Right atrium auricular region (tissue), 2 donors: ENCODE measurements at regions not wholly inside any gene's neighbourhood (a gene's known extent, or its start where the extent isn't known, plus 50 kb on each side); places are given as distances from the start of the nearest gene placed in this dataset.

Experiments
- DNase-seq: peaks from one replicate; pipeline ENCODE4 v3.0.0-alpha.2; 2019; ENCODE audit warnings: low spot score
- H3K27ac ChIP-seq, 2 donors: fragments of 200-600 bp; sonication (generic); 1 replicate in 1 of 2; 2 replicates in 1 of 2; pipeline ENCODE4 v1.5.1; 2016 to 2019
- H3K27me3 ChIP-seq, 2 donors: fragments of 200-600 bp; sonication (generic); one replicate each; pipeline versions ENCODE4 v1.5.1 to v1.6.0; 2017 to 2019
- H3K36me3 ChIP-seq: fragments of 200-600 bp; sonication (generic); one replicate; pipeline ENCODE4 v1.5.1; 2016
- H3K4me1 ChIP-seq, 2 donors: fragments of 200-600 bp; sonication (generic); one replicate each; pipeline versions ENCODE4 v1.5.1 to v1.6.0; 2017 to 2019
- H3K4me3 ChIP-seq, 2 donors: fragments of 200-600 bp; sonication (generic); 1 replicate in 1 of 2; 2 replicates in 1 of 2; pipeline ENCODE4 v1.5.1; 2017 to 2019; ENCODE audit warnings: mild to moderate bottlenecking in 1 of 2, moderate library complexity in 1 of 2
- H3K9me3 ChIP-seq, 2 donors: fragments of 200-600 bp; sonication (generic); one replicate each; pipeline ENCODE4 v1.5.1; 2019
- TF ChIP-seq, protein P1 (sequence below), 2 donors: fragments of 200-600 bp; sonication (generic); IDR thresholded peaks; one replicate each; pipeline ENCODE4 v1.5.1; 2019; ENCODE audit warnings: antibody characterized with exemption in 2 of 2

GRCh38 chr7:54159088-54159487 is 383.1 kb upstream of the VSTM2A start:
- H3K27ac ChIP-seq, result no peak overlapping the region
- TF ChIP-seq, protein P1, sequence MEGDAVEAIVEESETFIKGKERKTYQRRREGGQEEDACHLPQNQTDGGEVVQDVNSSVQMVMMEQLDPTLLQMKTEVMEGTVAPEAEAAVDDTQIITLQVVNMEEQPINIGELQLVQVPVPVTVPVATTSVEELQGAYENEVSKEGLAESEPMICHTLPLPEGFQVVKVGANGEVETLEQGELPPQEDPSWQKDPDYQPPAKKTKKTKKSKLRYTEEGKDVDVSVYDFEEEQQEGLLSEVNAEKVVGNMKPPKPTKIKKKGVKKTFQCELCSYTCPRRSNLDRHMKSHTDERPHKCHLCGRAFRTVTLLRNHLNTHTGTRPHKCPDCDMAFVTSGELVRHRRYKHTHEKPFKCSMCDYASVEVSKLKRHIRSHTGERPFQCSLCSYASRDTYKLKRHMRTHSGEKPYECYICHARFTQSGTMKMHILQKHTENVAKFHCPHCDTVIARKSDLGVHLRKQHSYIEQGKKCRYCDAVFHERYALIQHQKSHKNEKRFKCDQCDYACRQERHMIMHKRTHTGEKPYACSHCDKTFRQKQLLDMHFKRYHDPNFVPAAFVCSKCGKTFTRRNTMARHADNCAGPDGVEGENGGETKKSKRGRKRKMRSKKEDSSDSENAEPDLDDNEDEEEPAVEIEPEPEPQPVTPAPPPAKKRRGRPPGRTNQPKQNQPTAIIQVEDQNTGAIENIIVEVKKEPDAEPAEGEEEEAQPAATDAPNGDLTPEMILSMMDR (IDR thresholded peaks at IDR 0.05), result no peak

DNA sequence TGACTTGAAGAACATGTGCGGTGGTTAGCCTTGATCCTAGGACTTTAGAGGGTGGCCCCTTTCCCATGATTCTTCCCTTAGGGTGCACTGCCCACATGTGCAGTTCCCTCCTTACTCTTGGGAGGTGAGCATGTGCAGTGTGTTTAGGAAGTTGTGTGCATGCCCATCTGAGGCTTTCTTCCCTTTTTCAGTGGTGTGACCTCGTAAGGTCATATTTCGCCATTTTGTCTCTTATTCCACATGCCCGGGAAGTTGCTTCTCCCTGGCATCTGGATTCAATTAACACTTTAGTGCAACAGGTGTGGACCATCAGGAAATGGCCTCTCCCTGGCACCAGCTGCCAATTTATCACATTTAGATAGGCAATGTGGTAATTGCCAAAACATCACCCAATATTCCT is 380.6 kb upstream of the VSTM2A start:
- Histone ChIP-seq H3K4me3 (no peak overlapping the region), H3K4me1 (no peaks in the 10 kb centered on the region), H3K36me3 (no peaks in the 10 kb centered on the region), H3K9me3 (no peaks in the 10 kb centered on the region), H3K27me3 (no peaks in the 10 kb centered on the region), H3K27ac (no peak overlapping the region)
- TF ChIP-seq, protein P1 (IDR thresholded peaks at IDR 0.05), result no peak
- DNase-seq, result no peak

More at GRCh38 chr7:54159088-54159487, 383.1 kb upstream of the VSTM2A start:
- no peaks in the 10 kb centered on the region for H3K36me3 ChIP-seq
- H3K4me1 ChIP-seq, result no peaks in the 10 kb centered on the region
- no peaks in the 10 kb centered on the region for H3K27me3 ChIP-seq
- no peaks in the 10 kb centered on the region for H3K9me3 ChIP-seq
- no peak overlapping the region for H3K4me3 ChIP-seq
- no peak for DNase-seq

- no peak overlapping the region for H3K27ac ChIP-seq
- no peaks in the 10 kb centered on the region for H3K9me3 ChIP-seq
- DNase-seq, result no peak
- no peaks in the 10 kb centered on the region for H3K4me1 ChIP-seq
- H3K27me3 ChIP-seq, result no peaks in the 10 kb centered on the region
- H3K4me3 ChIP-seq, result no peak overlapping the region
- no peaks in the 10 kb centered on the region for H3K36me3 ChIP-seq
- TF ChIP-seq, protein P1 (IDR thresholded peaks at IDR 0.05), result no peak
Observed at GRCh38 chr7:54166419-54166818, 375.8 kb upstream of the VSTM2A start.

GRCh38 chr7:54179321-54180029 is 362.7 kb upstream of the VSTM2A start:
- Histone ChIP-seq H3K4me3 (no peak overlapping the region), H3K4me1 (no peaks in the 10 kb centered on the region), H3K27ac (no peak overlapping the region), H3K9me3 (no peaks in the 10 kb centered on the region), H3K36me3 (no peaks in the 10 kb centered on the region), H3K27me3 (no peaks in the 10 kb centered on the region)
- TF ChIP-seq, protein P1 (IDR thresholded peaks at IDR 0.05), result no peak
- no peak for DNase-seq

GRCh38 chr7:54180796-54181195 is 361.4 kb upstream of the VSTM2A start:
- Histone ChIP-seq H3K27ac (no peak overlapping the region), H3K4me1 (no peaks in the 10 kb centered on the region), H3K27me3 (no peaks in the 10 kb centered on the region), H3K4me3 (no peak overlapping the region), H3K36me3 (no peaks in the 10 kb centered on the region), H3K9me3 (no peaks in the 10 kb centered on the region)
- no peak for DNase-seq
- TF ChIP-seq, protein P1 (IDR thresholded peaks at IDR 0.05), result no peak

DNA sequence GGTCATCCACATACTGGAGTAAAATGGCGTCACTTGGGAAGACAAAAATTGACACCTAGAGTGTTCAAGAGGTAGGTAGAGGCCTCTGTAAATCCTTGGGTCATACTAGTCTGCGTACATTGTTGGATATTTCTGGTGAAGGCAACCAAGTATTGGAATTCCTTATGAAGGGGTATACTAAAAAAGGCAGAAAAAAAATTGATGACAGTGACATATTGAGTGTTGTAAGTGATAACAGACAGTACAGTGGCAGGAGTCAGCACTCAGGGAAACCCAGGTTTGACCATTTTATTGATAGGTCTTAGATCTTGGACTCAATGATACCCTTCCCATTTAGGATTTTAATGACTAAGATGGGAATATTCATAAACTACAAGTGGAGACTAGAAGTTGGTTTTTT is 359.1 kb upstream of the VSTM2A start:
- Histone ChIP-seq H3K27ac (no peak overlapping the region), H3K9me3 (no peaks in the 10 kb centered on the region), H3K36me3 (no peaks in the 10 kb centered on the region), H3K4me1 (no peaks in the 10 kb centered on the region), H3K4me3 (no peak overlapping the region), H3K27me3 (no peaks in the 10 kb centered on the region)
- TF ChIP-seq, protein P1 (IDR thresholded peaks at IDR 0.05), result no peak
- no peak for DNase-seq
